ENCODE measurements at regions not wholly inside any gene's neighbourhood (a gene's known extent, or its start where the extent isn't known, plus 50 kb on each side); places are given as distances from the start of the nearest gene placed in this dataset.

GRCh38 chr9:105038051-105038450 lies 110.1 kb upstream of the ABCA1 start:
- Mint-ChIP-seq H3K36me3 (ENCODE audit: low read depth) (no peaks in the 10 kb centered on the region), H3K4me1 (no peaks in the 10 kb centered on the region)
- TF ChIP-seq CTCF (conservative IDR thresholded peaks at IDR 0.05), result no peak

GRCh38 chr9:105039175-105039799 lies 111.3 kb upstream of the ABCA1 start:
- Histone ChIP-seq H3K36me3 (ENCODE audit: control insufficient read depth, insufficient read depth, low read length) (no peaks in the 10 kb centered on the region), H3K9me3 (ENCODE audit: control insufficient read depth, low read length) (peaks cover 8% of the 10 kb centered on the region), H3K27ac (ENCODE audit: low read depth, low read length) (no peak overlapping the region), H3K27me3 (ENCODE audit: control insufficient read depth, insufficient read depth, low read length, poor library complexity, severe bottlenecking) (no peaks in the 10 kb centered on the region), H3K9ac (ENCODE audit: extremely low read depth, low read length, poor library complexity, severe bottlenecking) (no peak overlapping the region), H3K4me1 (ENCODE audit: control insufficient read depth, insufficient read depth, low read length) (peaks cover under 1% of the 10 kb centered on the region), H3K4me3 (ENCODE audit: low read length) (no peak overlapping the region)
- Mint-ChIP-seq H3K9me3 (peaks cover 21% of the 10 kb centered on the region), H3K4me3 (no peak overlapping the region), H3K4me1 (peaks cover 6% of the 10 kb centered on the region), H3K27ac (no peak overlapping the region), H3K36me3 (ENCODE audit: low read depth) (no peaks in the 10 kb centered on the region), H3K27me3 (ENCODE audit: insufficient read depth) (no peaks in the 10 kb centered on the region)
- no peak for TF ChIP-seq CTCF (conservative IDR thresholded peaks at IDR 0.05)
- DNase-seq, result no peak
- whole genome bisulfite sequencing, 2 experiments (ENCODE audit: insufficient coverage in 1 of 2, insufficient read length in 1 of 2), result 96 to 100% methylated on average over 2 to 3 of the region's 3 CpGs

More at GRCh38 chr9:105038051-105038450, 110.1 kb upstream of the ABCA1 start:
- Histone ChIP-seq H3K27me3 (ENCODE audit: control insufficient read depth, insufficient read depth, low read length, poor library complexity, severe bottlenecking) (no peaks in the 10 kb centered on the region), H3K4me3 (ENCODE audit: low read length) (no peak overlapping the region), H3K9me3 (ENCODE audit: control insufficient read depth, low read length) (peaks cover 19% of the 10 kb centered on the region), H3K4me1 (ENCODE audit: control insufficient read depth, insufficient read depth, low read length) (no peaks in the 10 kb centered on the region), H3K36me3 (ENCODE audit: control insufficient read depth, insufficient read depth, low read length) (no peaks in the 10 kb centered on the region), H3K27ac (ENCODE audit: low read depth, low read length) (no peak overlapping the region), H3K9ac (ENCODE audit: extremely low read depth, low read length, poor library complexity, severe bottlenecking) (no peak overlapping the region)
- 86 to 95% methylated on average over 1 to 2 of the region's 3 CpGs for WGBS, 2 experiments (ENCODE audit: insufficient coverage in 1 of 2, insufficient read length in 1 of 2)
- DNase-seq, result no peak
- no peaks in the 10 kb centered on the region for H3K27me3 Mint-ChIP-seq (ENCODE audit: insufficient read depth)
- H3K9me3 Mint-ChIP-seq, result peaks cover 32% of the 10 kb centered on the region
- H3K4me3 Mint-ChIP-seq, result no peak overlapping the region
- no peak overlapping the region for H3K27ac Mint-ChIP-seq

GRCh38 chr9:105043370-105043936 lies 115.5 kb upstream of the ABCA1 start:
- WGBS, 2 experiments (ENCODE audit: insufficient coverage in 1 of 2, insufficient read length in 1 of 2), result 91% methylated on average over 2 of the region's 3 CpGs; no CpG with 5 or more reads in 1 of the 2 experiments
- H3K36me3 ChIP-seq (ENCODE audit: control insufficient read depth, insufficient read depth, low read length), result no peaks in the 10 kb centered on the region
- H3K27me3 ChIP-seq (ENCODE audit: control insufficient read depth, insufficient read depth, low read length, poor library complexity, severe bottlenecking), result no peaks in the 10 kb centered on the region
- Mint-ChIP-seq H3K4me3 (no peak overlapping the region), H3K36me3 (ENCODE audit: low read depth) (no peaks in the 10 kb centered on the region), H3K9me3 (peaks cover 2% of the 10 kb centered on the region), H3K27ac (no peak overlapping the region), H3K27me3 (ENCODE audit: insufficient read depth) (no peaks in the 10 kb centered on the region), H3K4me1 (peaks cover 26% of the 10 kb centered on the region)
- DNase-seq, result no peak
- no peak overlapping the region for H3K9ac ChIP-seq (ENCODE audit: extremely low read depth, low read length, poor library complexity, severe bottlenecking)
- no peak overlapping the region for H3K4me3 ChIP-seq (ENCODE audit: low read length)
- no peak for TF ChIP-seq CTCF (conservative IDR thresholded peaks at IDR 0.05)
- H3K9me3 ChIP-seq (ENCODE audit: control insufficient read depth, low read length), result no peaks in the 10 kb centered on the region
- peaks cover 6% of the 10 kb centered on the region for H3K4me1 ChIP-seq (ENCODE audit: control insufficient read depth, insufficient read depth, low read length)
- H3K27ac ChIP-seq (ENCODE audit: low read depth, low read length), result no peak overlapping the region

All from endodermal cell (in vitro differentiated cells).